Fibroblast of lung (primary cell): ENCODE measurements at regions not wholly inside any gene's neighbourhood (a gene's known extent, or its start where the extent isn't known, plus 50 kb on each side); places are given as distances from the start of the nearest gene placed in this dataset.

Source experiments
- DNase-seq, 2 donors: peaks; one replicate each; pipeline versions ENCODE4 v3.0.0 to v3.0.0-alpha.2; 2010; ENCODE audit warnings: low read depth in 2 of 2
- H2AFZ ChIP-seq: 2 replicates; pipeline ENCODE4 v1.5.1; 2012; ENCODE audit warnings: low read length, control low read depth, inconsistent platforms
- H3K27ac ChIP-seq: 2 replicates; pipeline ENCODE4 v1.5.1; 2011; ENCODE audit warnings: low read length, control low read depth; ENCODE audit not compliant: insufficient read depth
- H3K27me3 ChIP-seq: 2 replicates; pipeline ENCODE4 v1.5.1; 2011; ENCODE audit warnings: mild to moderate bottlenecking, low read length; ENCODE audit not compliant: control insufficient read depth, insufficient read depth
- H3K36me3 ChIP-seq: 2 replicates; pipeline ENCODE4 v1.5.1; 2011; ENCODE audit warnings: low read length; ENCODE audit not compliant: control insufficient read depth, insufficient read depth
- H3K4me1 ChIP-seq: 2 replicates; pipeline ENCODE4 v1.5.1; 2011; ENCODE audit warnings: low read length; ENCODE audit not compliant: control insufficient read depth, insufficient read depth; ENCODE audit errors: extremely low read depth
- H3K4me2 ChIP-seq: 2 replicates; pipeline ENCODE4 v1.5.1; 2011; ENCODE audit warnings: low read length, control low read depth; ENCODE audit not compliant: insufficient read depth; ENCODE audit errors: extremely low read depth
- H3K4me3 ChIP-seq, 4 experiments: fragments of 200-600 bp in 1 of 4; sonication (generic) in 1 of 4; replicated peaks in 1 of 4; 2 replicates each; pipeline ENCODE4 v1.5.1; 2011 to 2016; ENCODE audit warnings: low read length in 4 of 4, low read depth in 3 of 4, mild to moderate bottlenecking in 3 of 4, control low read depth in 2 of 4, inconsistent platforms in 1 of 4, mixed read lengths in 1 of 4; ENCODE audit not compliant: insufficient read depth in 1 of 4; ENCODE audit errors: control extremely low read depth in 1 of 4
- H3K79me2 ChIP-seq: 2 replicates; pipeline ENCODE4 v1.5.1; 2012; ENCODE audit warnings: mild to moderate bottlenecking, low read length, inconsistent platforms; ENCODE audit not compliant: control insufficient read depth, insufficient read depth
- H3K9ac ChIP-seq: 2 replicates; pipeline ENCODE4 v1.5.1; 2011; ENCODE audit warnings: mild to moderate bottlenecking, low read length, control low read depth; ENCODE audit not compliant: insufficient read depth
- H3K9me3 ChIP-seq: 2 replicates; pipeline ENCODE4 v1.5.1; 2012; ENCODE audit warnings: low read depth, low read length; ENCODE audit not compliant: control insufficient read depth, insufficient read depth
- H4K20me1 ChIP-seq: 2 replicates; pipeline ENCODE4 v1.5.1; 2011; ENCODE audit warnings: low read length; ENCODE audit not compliant: control insufficient read depth, insufficient read depth; ENCODE audit errors: extremely low read depth
- CTCF ChIP-seq, 2 donors: IDR thresholded peaks in 1 of 2; conservative IDR thresholded peaks in 1 of 2; 1 replicate in 1 of 2; 2 replicates in 1 of 2; pipeline ENCODE4 v1.5.1; 2011 to 2012; ENCODE audit warnings: low read length in 2 of 2, control low read depth in 1 of 2, inconsistent platforms in 1 of 2, low read depth in 1 of 2, mild to moderate bottlenecking in 1 of 2
- EZH2 ChIP-seq: IDR thresholded peaks from 2 replicates; pipeline ENCODE4 v1.5.1; 2012; ENCODE audit warnings: low read length, control low read depth, mild to moderate bottlenecking; ENCODE audit errors: missing control alignments

GRCh38 chr1:192506741-192507155 is 68.8 kb upstream of the RGS1 start:
- H3K4me1 ChIP-seq: no peaks in the 10 kb centered on the region
- TF ChIP-seq CTCF (conservative IDR thresholded peaks at IDR 0.05 in 1 of 2, IDR thresholded peaks at IDR 0.05 in 1 of 2; ENCODE audit: low read depth in 1 of 2, low read length in 2 of 2) (peak; percentile 29 to 55), EZH2 (no peak)
- H3K36me3 ChIP-seq: no peaks in the 10 kb centered on the region
- DNase-seq: peak; percentile 62 to 72
- H3K9ac ChIP-seq: no peak overlapping the region
- H3K27ac ChIP-seq: no peak overlapping the region
- no peaks in the 10 kb centered on the region for H3K27me3 ChIP-seq
- no peak overlapping the region for H3K4me2 ChIP-seq
- H3K79me2 ChIP-seq: no peaks in the 10 kb centered on the region
- H3K9me3 ChIP-seq: no peaks in the 10 kb centered on the region
- no peaks in the 10 kb centered on the region for H4K20me1 ChIP-seq
- no peak overlapping the region for H2AFZ ChIP-seq
- no peak overlapping the region for H3K4me3 ChIP-seq

DNA sequence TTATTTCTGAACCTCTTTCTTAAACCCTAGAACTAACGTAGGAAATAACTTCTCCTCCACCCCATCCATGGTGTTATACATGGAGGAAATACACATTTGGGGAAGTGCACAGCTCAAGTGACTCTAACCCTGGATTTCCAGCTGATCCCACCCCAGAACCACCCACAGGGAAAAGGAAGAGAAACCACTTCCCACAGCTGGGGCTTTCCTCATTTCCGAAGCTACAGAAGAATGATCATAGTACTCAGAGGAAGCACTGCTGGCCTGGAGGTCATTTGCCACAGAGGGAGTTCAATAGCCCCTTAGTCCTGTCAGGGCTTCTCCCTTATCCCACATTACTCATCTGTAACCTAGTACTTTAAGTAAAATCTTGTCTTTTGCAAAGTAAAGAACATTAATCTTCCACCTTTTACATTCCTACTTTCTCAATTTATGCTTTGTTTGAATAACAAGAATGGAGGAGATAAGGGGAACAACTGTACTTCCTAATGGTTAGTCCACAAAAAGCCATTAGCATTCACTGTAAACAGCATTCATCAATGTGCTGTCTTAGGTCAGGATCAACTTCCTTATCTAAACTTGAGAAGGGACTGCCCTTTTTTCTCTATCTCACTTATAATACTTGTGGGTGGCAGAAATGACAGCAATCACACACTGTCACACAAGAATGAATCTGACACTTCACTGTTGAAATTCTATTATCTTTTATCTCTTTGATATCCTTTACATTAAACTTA is 63.0 kb upstream of the RGS1 start:
- Histone ChIP-seq H3K27ac (no peak overlapping the region), H3K79me2 (no peaks in the 10 kb centered on the region), H3K36me3 (no peaks in the 10 kb centered on the region), H3K4me2 (no peak overlapping the region), H3K27me3 (no peaks in the 10 kb centered on the region), H3K9me3 (no peaks in the 10 kb centered on the region), H4K20me1 (no peaks in the 10 kb centered on the region), H3K4me1 (no peaks in the 10 kb centered on the region), H2AFZ (no peak overlapping the region), H3K9ac (no peak overlapping the region), H3K4me3 (no peak overlapping the region)
- peak in 1 of 2 donors; percentile 61 for DNase-seq
- TF ChIP-seq CTCF (conservative IDR thresholded peaks at IDR 0.05 in 1 of 2, IDR thresholded peaks at IDR 0.05 in 1 of 2; ENCODE audit: low read depth in 1 of 2, low read length in 2 of 2) (no peak), EZH2 (no peak)

GRCh38 chr1:192513196-192513595 is 62.4 kb upstream of the RGS1 start:
- TF ChIP-seq CTCF (conservative IDR thresholded peaks at IDR 0.05 in 1 of 2, IDR thresholded peaks at IDR 0.05 in 1 of 2; ENCODE audit: low read depth in 1 of 2, low read length in 2 of 2) (no peak), EZH2 (no peak)
- no peak for DNase-seq
- no peaks in the 10 kb centered on the region for H4K20me1 ChIP-seq
- H3K4me2 ChIP-seq: no peak overlapping the region
- H3K79me2 ChIP-seq: no peaks in the 10 kb centered on the region
- no peak overlapping the region for H2AFZ ChIP-seq
- no peaks in the 10 kb centered on the region for H3K4me1 ChIP-seq
- H3K27ac ChIP-seq: no peak overlapping the region
- H3K9me3 ChIP-seq: no peaks in the 10 kb centered on the region
- no peaks in the 10 kb centered on the region for H3K27me3 ChIP-seq
- H3K36me3 ChIP-seq: no peaks in the 10 kb centered on the region
- no peak overlapping the region for H3K4me3 ChIP-seq
- no peak overlapping the region for H3K9ac ChIP-seq
